Retinal pigment epithelial cell (primary cell): ENCODE measurements at regions not wholly inside any gene's neighbourhood (a gene's known extent, or its start where the extent isn't known, plus 50 kb on each side); places are given as distances from the start of the nearest gene placed in this dataset.

Experiments used
- DNase-seq: peaks from one replicate; pipeline ENCODE4 v3.0.0-alpha.2; 2010; ENCODE audit warnings: low read depth
- H3K4me3 ChIP-seq: 2 replicates; pipeline ENCODE4 v1.5.1; 2011; ENCODE audit warnings: mild to moderate bottlenecking, low read length, control low read depth, moderate library complexity
- TF ChIP-seq, protein P1 (sequence below): conservative IDR thresholded peaks from 2 replicates; pipeline ENCODE4 v1.5.1; 2011; ENCODE audit warnings: low read depth, low read length, control low read depth, inconsistent platforms

DNA sequence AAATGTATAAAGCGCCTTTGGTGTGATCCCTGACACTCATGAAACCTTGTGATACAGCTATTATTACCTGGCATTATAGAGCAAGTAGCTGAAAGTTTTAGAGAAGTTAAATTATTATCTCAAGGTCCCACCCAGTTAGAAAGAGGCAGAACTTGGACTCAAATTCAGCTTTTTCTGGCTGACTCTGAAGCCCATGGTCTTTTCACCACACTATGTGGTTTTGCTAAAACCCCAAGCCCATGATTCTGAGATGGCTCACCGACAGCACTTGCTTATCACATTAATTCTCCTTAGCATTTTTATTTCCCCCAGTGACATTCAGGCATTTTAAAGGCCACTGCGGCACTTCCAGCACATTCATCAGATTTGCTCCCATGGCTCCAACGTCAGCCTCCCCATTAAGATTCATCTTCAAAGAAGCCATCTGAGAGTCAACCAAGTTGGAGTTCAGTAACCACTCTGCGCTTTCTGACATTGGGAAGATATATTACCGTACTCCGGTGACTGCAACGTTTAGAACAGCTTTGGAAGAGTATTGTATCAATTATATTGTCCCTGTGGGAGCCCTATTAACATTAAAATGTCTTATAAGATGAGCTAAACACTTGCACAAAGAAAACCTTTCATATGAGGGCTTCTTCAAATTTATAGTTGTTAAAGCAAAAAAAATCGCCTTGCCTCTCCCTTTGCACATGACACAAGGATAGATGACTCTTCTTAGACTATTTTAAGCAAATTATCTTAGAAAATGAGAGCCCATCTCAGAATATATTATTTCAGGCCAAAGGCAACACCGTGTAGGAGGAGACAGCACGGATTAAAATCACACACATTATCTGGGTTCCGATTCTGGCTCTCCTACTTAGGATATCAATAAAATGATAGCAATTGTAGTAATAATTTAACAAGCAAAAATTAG, 638.1 kb downstream of the ACTL7B start:
- TF ChIP-seq, protein P1, sequence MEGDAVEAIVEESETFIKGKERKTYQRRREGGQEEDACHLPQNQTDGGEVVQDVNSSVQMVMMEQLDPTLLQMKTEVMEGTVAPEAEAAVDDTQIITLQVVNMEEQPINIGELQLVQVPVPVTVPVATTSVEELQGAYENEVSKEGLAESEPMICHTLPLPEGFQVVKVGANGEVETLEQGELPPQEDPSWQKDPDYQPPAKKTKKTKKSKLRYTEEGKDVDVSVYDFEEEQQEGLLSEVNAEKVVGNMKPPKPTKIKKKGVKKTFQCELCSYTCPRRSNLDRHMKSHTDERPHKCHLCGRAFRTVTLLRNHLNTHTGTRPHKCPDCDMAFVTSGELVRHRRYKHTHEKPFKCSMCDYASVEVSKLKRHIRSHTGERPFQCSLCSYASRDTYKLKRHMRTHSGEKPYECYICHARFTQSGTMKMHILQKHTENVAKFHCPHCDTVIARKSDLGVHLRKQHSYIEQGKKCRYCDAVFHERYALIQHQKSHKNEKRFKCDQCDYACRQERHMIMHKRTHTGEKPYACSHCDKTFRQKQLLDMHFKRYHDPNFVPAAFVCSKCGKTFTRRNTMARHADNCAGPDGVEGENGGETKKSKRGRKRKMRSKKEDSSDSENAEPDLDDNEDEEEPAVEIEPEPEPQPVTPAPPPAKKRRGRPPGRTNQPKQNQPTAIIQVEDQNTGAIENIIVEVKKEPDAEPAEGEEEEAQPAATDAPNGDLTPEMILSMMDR = no peak
- no peak for DNase-seq
- no peak overlapping the region for H3K4me3 ChIP-seq

DNA sequence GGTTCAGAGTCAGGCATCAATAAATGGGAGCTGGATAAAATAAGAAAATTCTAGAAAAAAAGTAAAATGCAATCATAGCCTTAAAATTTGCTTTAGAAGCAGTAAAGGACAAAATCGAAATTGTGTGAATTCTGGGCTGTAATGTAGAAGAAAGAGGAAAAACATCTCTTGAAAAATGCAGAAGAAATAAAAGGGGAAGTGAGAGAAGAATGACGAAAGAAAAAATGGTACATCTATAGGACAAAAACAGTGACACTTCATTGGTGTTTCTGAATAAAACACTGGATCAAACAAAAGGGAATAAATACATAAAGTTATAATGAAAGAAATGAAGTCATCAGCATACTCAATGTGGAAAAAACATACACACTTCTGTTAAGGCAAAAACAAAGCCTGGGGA, 642.3 kb downstream of the ACTL7B start:
- no peak for DNase-seq
- H3K4me3 ChIP-seq = no peak overlapping the region
- TF ChIP-seq, protein P1 = no peak

DNA sequence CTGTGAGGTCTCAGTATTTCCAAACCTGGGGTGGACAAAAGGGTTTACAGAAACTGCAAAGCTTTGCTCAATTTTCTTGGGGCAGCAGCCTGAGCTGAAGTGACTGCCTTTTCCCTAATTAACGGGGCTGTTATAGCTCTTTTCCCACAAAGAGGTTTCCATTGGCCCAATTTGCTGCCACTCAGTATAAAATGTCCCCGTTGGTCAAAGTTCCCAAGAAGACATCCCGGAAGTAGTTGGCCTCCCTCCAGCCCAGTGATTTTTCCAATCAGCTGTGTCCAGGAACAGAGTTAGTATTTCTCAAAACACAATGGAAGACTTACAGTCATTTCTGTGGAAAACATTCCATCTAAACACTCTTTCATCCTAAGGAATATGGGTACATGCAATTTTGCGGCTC, 643.6 kb downstream of the ACTL7B start:
- no peak overlapping the region for H3K4me3 ChIP-seq
- TF ChIP-seq, protein P1 = no peak
- no peak for DNase-seq

DNA sequence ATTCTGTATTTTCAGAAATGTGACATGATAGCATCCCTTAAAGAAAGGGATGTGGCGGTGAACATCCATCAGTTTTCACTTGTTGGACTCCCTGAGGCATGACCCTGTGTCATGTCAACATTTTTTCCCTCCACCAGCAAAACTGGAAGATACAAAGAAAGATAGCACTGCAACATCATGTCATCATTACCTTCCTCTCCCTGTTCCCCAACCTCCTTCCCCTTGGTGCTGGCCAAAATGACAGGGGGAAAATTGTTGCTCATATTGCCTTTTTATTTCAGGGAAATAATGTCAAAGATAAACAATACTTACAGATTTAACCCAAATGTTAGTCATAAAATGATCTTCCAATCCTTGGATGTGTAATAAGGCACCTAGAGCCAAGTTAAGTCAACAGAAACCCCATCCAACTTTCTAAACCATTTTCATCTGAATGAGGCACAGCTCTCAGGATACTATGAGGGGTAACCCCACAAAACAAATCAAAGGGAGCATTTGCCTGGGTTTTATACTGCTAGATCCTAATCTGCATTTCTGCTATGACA, 644.3 kb downstream of the ACTL7B start:
- TF ChIP-seq, protein P1 = no peak
- no peak for DNase-seq
- no peak overlapping the region for H3K4me3 ChIP-seq

DNA sequence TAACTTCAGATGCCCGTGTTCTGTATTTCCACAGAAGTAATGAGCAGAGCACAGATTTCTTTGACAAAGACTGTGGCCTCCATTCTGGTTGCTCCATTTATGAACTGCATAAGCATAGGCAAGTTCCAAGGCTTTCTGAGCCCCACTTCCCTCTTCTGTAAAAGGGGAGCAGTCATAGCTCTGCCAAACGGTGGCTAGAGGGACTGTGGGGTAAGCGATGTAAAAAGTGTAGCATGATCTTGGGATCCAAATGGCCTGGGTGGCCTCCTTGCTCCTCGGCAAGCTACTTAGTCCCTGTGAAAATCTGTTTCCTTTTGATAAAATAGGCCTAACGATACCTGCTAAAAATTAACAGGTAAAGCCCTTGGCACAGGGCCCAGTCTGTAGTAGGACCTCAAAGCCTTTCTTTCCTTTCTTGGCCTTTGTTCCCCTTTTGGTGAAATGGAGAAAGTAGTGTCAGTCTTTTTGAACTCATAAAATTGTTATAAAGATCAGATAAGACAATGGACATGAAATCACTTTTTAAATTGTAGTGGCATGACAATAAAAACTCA, 646.6 kb downstream of the ACTL7B start:
- DNase-seq = no peak
- no peak overlapping the region for H3K4me3 ChIP-seq
- TF ChIP-seq, protein P1 = no peak

DNA sequence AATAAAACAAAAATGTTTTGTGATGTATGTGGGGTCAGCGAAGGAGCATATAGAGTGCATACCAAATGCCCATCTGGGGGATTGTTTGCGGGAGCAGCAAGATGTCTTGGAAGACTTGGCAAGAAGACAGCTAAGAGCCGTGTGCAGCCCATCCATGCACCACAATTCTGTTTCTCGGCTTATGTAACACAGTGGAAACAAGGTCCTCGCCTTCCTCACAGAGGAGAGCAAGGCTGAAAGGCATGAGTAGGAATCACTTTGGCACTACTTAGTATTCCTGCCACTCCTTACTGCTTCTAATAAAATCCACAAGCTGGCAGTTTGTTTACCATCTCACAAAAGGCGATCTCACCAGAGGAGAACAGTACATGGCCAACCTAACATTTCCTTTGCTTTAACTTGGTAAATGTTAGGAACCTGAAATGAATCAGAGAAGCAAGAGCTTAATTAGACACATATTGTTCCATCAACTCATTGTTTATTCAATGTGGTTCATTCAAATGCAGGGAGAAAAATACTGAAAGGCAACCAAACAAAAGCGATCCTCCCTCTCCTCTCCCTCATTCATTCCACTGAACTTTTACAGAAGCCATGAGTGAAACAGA, 648.1 kb downstream of the ACTL7B start:
- DNase-seq = no peak
- H3K4me3 ChIP-seq = no peak overlapping the region
- TF ChIP-seq, protein P1 = no peak
